HepG2 (cell line): ENCODE measurements at regions not wholly inside any gene's neighbourhood (a gene's known extent, or its start where the extent isn't known, plus 50 kb on each side); places are given as distances from the start of the nearest gene placed in this dataset.

Experiments used
- ARHGAP35 ChIP-seq: sonication (generic); formaldehyde crosslinking; IDR thresholded peaks from 2 replicates; pipeline ENCODE4 v1.9.0; 2022; ENCODE audit warnings: mild to moderate bottlenecking, inconsistent platforms, moderate library complexity, missing genetic modification reagents, borderline replicate concordance
- FOXA1 ChIP-seq, 2 experiments: fragments of 450-650 bp in 1 of 2; sonication (generic) in 1 of 2; formaldehyde crosslinking in 1 of 2; IDR thresholded peaks; 2 replicates each; pipeline versions ENCODE4 v1.4.0 to v1.6.1; 2016 to 2020; ENCODE audit warnings: missing genetic modification reagents in 1 of 2
- FOXJ3 ChIP-seq: sonication (generic); formaldehyde crosslinking; IDR thresholded peaks from 2 replicates; pipeline ENCODE4 v1.4.0; 2020; ENCODE audit warnings: missing genetic modification reagents, mild to moderate bottlenecking, borderline replicate concordance
- POLR2AphosphoS5 ChIP-seq: IDR thresholded peaks from 2 replicates; pipeline ENCODE4 v1.6.1; 2012; ENCODE audit warnings: low read depth, low read length
- SIN3A ChIP-seq: IDR thresholded peaks from 2 replicates; pipeline ENCODE4 v1.6.1; 2011; ENCODE audit warnings: low read depth, mild to moderate bottlenecking, control low read depth, low read length, borderline replicate concordance
- TAF1 ChIP-seq: sonication (generic); formaldehyde crosslinking; IDR thresholded peaks from 2 replicates; pipeline ENCODE4 v1.4.0; 2020; ENCODE audit warnings: missing genetic modification reagents
- TEAD2 ChIP-seq: sonication (generic); formaldehyde crosslinking; IDR thresholded peaks from 2 replicates; pipeline ENCODE4 v1.9.0; 2021; ENCODE audit warnings: missing genetic modification reagents
- TSC22D2 ChIP-seq: sonication (generic); formaldehyde crosslinking; IDR thresholded peaks from 2 replicates; pipeline ENCODE4 v1.5.1; 2020; ENCODE audit warnings: missing genetic modification reagents, mild to moderate bottlenecking, borderline replicate concordance
- ZBTB8A ChIP-seq: sonication (generic); formaldehyde crosslinking; IDR thresholded peaks from 2 replicates; pipeline ENCODE4 v1.4.0; 2020; ENCODE audit warnings: mild to moderate bottlenecking, low read depth, missing genetic modification reagents, borderline replicate concordance
- ZNF143 ChIP-seq: sonication (generic); formaldehyde crosslinking; IDR thresholded peaks from 2 replicates; pipeline ENCODE4 v1.4.0; 2020; ENCODE audit warnings: missing genetic modification reagents
- ZNF329 ChIP-seq: sonication (generic); formaldehyde crosslinking; IDR thresholded peaks from 2 replicates; pipeline ENCODE4 v1.9.0; 2021; ENCODE audit warnings: low read depth, mild to moderate bottlenecking, missing genetic modification reagents
- TF ChIP-seq, protein P1 (sequence below): sonication (generic); formaldehyde crosslinking; IDR thresholded peaks from 2 replicates; pipeline ENCODE4 v1.5.0; 2020; ENCODE audit warnings: mild to moderate bottlenecking, missing genetic modification reagents, moderate library complexity

- TF ChIP-seq ZNF143 (CRISPR knock-in tag): no peak
- TF ChIP-seq, protein P1, sequence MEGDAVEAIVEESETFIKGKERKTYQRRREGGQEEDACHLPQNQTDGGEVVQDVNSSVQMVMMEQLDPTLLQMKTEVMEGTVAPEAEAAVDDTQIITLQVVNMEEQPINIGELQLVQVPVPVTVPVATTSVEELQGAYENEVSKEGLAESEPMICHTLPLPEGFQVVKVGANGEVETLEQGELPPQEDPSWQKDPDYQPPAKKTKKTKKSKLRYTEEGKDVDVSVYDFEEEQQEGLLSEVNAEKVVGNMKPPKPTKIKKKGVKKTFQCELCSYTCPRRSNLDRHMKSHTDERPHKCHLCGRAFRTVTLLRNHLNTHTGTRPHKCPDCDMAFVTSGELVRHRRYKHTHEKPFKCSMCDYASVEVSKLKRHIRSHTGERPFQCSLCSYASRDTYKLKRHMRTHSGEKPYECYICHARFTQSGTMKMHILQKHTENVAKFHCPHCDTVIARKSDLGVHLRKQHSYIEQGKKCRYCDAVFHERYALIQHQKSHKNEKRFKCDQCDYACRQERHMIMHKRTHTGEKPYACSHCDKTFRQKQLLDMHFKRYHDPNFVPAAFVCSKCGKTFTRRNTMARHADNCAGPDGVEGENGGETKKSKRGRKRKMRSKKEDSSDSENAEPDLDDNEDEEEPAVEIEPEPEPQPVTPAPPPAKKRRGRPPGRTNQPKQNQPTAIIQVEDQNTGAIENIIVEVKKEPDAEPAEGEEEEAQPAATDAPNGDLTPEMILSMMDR (CRISPR knock-in tag): no peak
- no peak for TF ChIP-seq ZBTB8A (CRISPR knock-in tag)
- TF ChIP-seq POLR2AphosphoS5: no peak
- no peak for TF ChIP-seq TSC22D2 (CRISPR knock-in tag)
- no peak for TF ChIP-seq ARHGAP35
- TF ChIP-seq FOXA1 (IDR thresholded peaks at IDR 0.05): no peak
- no peak for TF ChIP-seq FOXA1 (CRISPR knock-in tag; IDR thresholded peaks at IDR 0.05)
- TF ChIP-seq ZNF329 (CRISPR knock-in tag): no peak
- no peak for TF ChIP-seq FOXJ3 (CRISPR knock-in tag)
- no peak for TF ChIP-seq SIN3A
- no peak for TF ChIP-seq TAF1 (CRISPR knock-in tag)
- no peak for TF ChIP-seq TEAD2 (CRISPR knock-in tag)
Observed at GRCh38 chr5:34531751-34532360, 124.3 kb upstream of the RAI14 start.
